GM18867 (cell line): ENCODE measurements at regions not wholly inside any gene's neighbourhood (a gene's known extent, or its start where the extent isn't known, plus 50 kb on each side); places are given as distances from the start of the nearest gene placed in this dataset.

Source experiments
- ATAC-seq: cut with Tn5 transposase; IDR thresholded peaks from one replicate; pipeline ENCODE4 v1.9.1; 2021; ENCODE audit warnings: mild to moderate bottlenecking, moderate library complexity; ENCODE audit not compliant: unreplicated experiment

GRCh38 chr5:135220394-135221186 lies 178.4 kb downstream of the MACROH2A1 start:
- no peak for ATAC-seq

- no peak for ATAC-seq
These were observed 179.2 kb downstream of the MACROH2A1 start for GRCh38 chr5:135219868-135220267.

GRCh38 chr5:135218790-135219568 lies 180.1 kb downstream of the MACROH2A1 start:
- no peak for ATAC-seq

GRCh38 chr5:135218486-135218755 lies 180.6 kb downstream of the MACROH2A1 start:
- ATAC-seq = no peak

GRCh38 chr5:135217669-135218485 lies 181.2 kb downstream of the MACROH2A1 start:
- no peak for ATAC-seq

GRCh38 chr5:135216471-135217343 lies 182.3 kb downstream of the MACROH2A1 start:
- ATAC-seq = no peak

GRCh38 chr5:135215617-135216470 lies 181.8 kb upstream of the PITX1 start:
- ATAC-seq = no peak

GRCh38 chr5:135214897-135215616 lies 181.0 kb upstream of the PITX1 start:
- no peak for ATAC-seq

GRCh38 chr5:135213466-135214239 lies 179.6 kb upstream of the PITX1 start:
- no peak for ATAC-seq

GRCh38 chr5:135213027-135213386 lies 179.0 kb upstream of the PITX1 start:
- ATAC-seq = no peak

- ATAC-seq = no peak
These were observed 178.5 kb upstream of the PITX1 start for GRCh38 chr5:135212361-135213026.

GRCh38 chr5:135211791-135212190 lies 177.8 kb upstream of the PITX1 start:
- no peak for ATAC-seq

GRCh38 chr5:135211083-135211790 lies 177.2 kb upstream of the PITX1 start:
- ATAC-seq = no peak

- ATAC-seq = no peak
These were observed 176.4 kb upstream of the PITX1 start for GRCh38 chr5:135210286-135211055.

- no peak for ATAC-seq
These were observed 175.1 kb upstream of the PITX1 start for GRCh38 chr5:135208903-135209721.

GRCh38 chr5:135208555-135208902 lies 174.5 kb upstream of the PITX1 start:
- no peak for ATAC-seq
